Cardiac muscle cell (in vitro differentiated cells and primary cell): ENCODE measurements at regions not wholly inside any gene's neighbourhood (a gene's known extent, or its start where the extent isn't known, plus 50 kb on each side); places are given as distances from the start of the nearest gene placed in this dataset.

ENCODE experiments used
- DNase-seq, 2 donors: peaks; one replicate each; pipeline versions ENCODE4 v3.0.0 to v3.0.0-alpha.2; 2010 to 2017; ENCODE audit warnings: low read depth in 1 of 2, low spot score in 1 of 2
- H3K27ac ChIP-seq: fragments of 200-600 bp; sonication (generic); 2 replicates; pipeline ENCODE4 v1.5.1; 2016
- H3K27me3 ChIP-seq: fragments of 200-600 bp; sonication (generic); 2 replicates; pipeline ENCODE4 v1.6.0; 2016; ENCODE audit warnings: control low read depth
- H3K36me3 ChIP-seq: fragments of 200-600 bp; sonication (generic); 2 replicates; pipeline ENCODE4 v1.5.1; 2016; ENCODE audit warnings: control low read depth
- H3K4me1 ChIP-seq: fragments of 200-600 bp; sonication (generic); 2 replicates; pipeline ENCODE4 v1.8.1; 2017; ENCODE audit warnings: low read depth, mild to moderate bottlenecking, mixed run types
- H3K4me3 ChIP-seq: fragments of 200-600 bp; sonication (generic); 2 replicates; pipeline ENCODE4 v1.5.1; 2016; ENCODE audit warnings: mild to moderate bottlenecking
- H3K9me3 ChIP-seq: fragments of 200-600 bp; sonication (generic); 2 replicates; pipeline ENCODE4 v1.5.1; 2017; ENCODE audit warnings: low read depth, mild to moderate bottlenecking, control low read depth
- CTCF ChIP-seq: IDR thresholded peaks from 2 replicates; pipeline ENCODE4 v1.5.1; 2012; ENCODE audit warnings: low read depth, mild to moderate bottlenecking, low read length

- TF ChIP-seq CTCF = no peak
- H3K36me3 ChIP-seq = no peaks in the 10 kb centered on the region
- no peak for DNase-seq
- no peaks in the 10 kb centered on the region for H3K9me3 ChIP-seq
- H3K27me3 ChIP-seq = no peaks in the 10 kb centered on the region
- H3K27ac ChIP-seq = no peak overlapping the region
- H3K4me1 ChIP-seq = no peaks in the 10 kb centered on the region
- no peak overlapping the region for H3K4me3 ChIP-seq
Observed at GRCh38 chr1:57553666-57554065, 129.8 kb upstream of the DAB1 start.

DNA sequence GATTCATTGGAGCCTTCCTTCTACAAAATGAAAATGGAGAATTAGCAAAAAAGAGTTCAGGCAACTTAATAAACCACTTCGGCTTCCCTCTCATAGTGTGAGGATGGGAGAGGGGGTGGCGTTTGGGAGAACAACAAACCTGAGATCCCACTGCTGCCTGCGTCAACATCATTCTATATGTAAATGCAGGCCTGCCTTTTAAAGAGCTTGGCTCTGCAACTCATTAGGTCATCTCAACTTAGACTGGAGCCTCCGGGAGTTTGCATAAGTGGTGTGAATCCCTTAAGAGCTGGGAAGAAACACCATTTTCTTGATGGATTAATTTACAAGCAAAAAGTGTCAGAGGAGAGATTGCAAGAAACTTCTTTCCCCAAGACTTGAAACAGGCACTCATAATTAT, 127.6 kb upstream of the DAB1 start:
- no peak overlapping the region for H3K4me3 ChIP-seq
- TF ChIP-seq CTCF = no peak
- DNase-seq = no peak
- H3K4me1 ChIP-seq = no peaks in the 10 kb centered on the region
- no peak overlapping the region for H3K27ac ChIP-seq
- H3K36me3 ChIP-seq = no peaks in the 10 kb centered on the region
- no peaks in the 10 kb centered on the region for H3K27me3 ChIP-seq
- no peaks in the 10 kb centered on the region for H3K9me3 ChIP-seq

- no peak overlapping the region for H3K27ac ChIP-seq
- no peak for TF ChIP-seq CTCF
- no peak overlapping the region for H3K4me3 ChIP-seq
- H3K4me1 ChIP-seq = no peaks in the 10 kb centered on the region
- no peaks in the 10 kb centered on the region for H3K36me3 ChIP-seq
- no peaks in the 10 kb centered on the region for H3K9me3 ChIP-seq
- no peaks in the 10 kb centered on the region for H3K27me3 ChIP-seq
- no peak for DNase-seq
Observed at GRCh38 chr1:57550092-57550491, 126.2 kb upstream of the DAB1 start.

GRCh38 chr1:57549300-57549699, 125.4 kb upstream of the DAB1 start:
- H3K4me1 ChIP-seq = no peaks in the 10 kb centered on the region
- no peaks in the 10 kb centered on the region for H3K9me3 ChIP-seq
- peak in 1 of 2 donors; percentile 0 for DNase-seq

GRCh38 chr1:57546549-57547330, 122.9 kb upstream of the DAB1 start:
- no peak overlapping the region for H3K27ac ChIP-seq
- H3K36me3 ChIP-seq = no peaks in the 10 kb centered on the region
- H3K4me1 ChIP-seq = no peaks in the 10 kb centered on the region
- H3K27me3 ChIP-seq = no peaks in the 10 kb centered on the region
- no peak overlapping the region for H3K4me3 ChIP-seq
- no peaks in the 10 kb centered on the region for H3K9me3 ChIP-seq
- no peak for TF ChIP-seq CTCF
- no peak for DNase-seq

More at GRCh38 chr1:57549300-57549699, 125.4 kb upstream of the DAB1 start:
- Histone ChIP-seq H3K4me3 (no peak overlapping the region), H3K27ac (no peak overlapping the region), H3K36me3 (no peaks in the 10 kb centered on the region), H3K27me3 (no peaks in the 10 kb centered on the region)
- TF ChIP-seq CTCF = no peak
